ENCODE measurements at regions not wholly inside any gene's neighbourhood (a gene's known extent, or its start where the extent isn't known, plus 50 kb on each side); places are given as distances from the start of the nearest gene placed in this dataset.

- Histone ChIP-seq H3K36me3 (ENCODE audit: control insufficient read depth in 2 of 2, insufficient read depth in 1 of 2, low read length in 2 of 2) (no peaks in the 10 kb centered on the region), H3K4me3 (ENCODE audit: low read depth, low read length) (no peak overlapping the region), H3K27ac (ENCODE audit: extremely low read depth, low read depth, low read length) (no peak overlapping the region), H3K9me3 (ENCODE audit: control insufficient read depth, insufficient read depth, low read depth, low read length) (no peaks in the 10 kb centered on the region), H3K4me1 (ENCODE audit: control insufficient read depth, insufficient read depth, low read length) (no peaks in the 10 kb centered on the region)
- TF ChIP-seq ZNF266 (tag by site-specific recombination; IDR thresholded peaks at IDR 0.05; ENCODE audit: low read depth): no peak
- TF ChIP-seq ZSCAN18 (tag by site-specific recombination; IDR thresholded peaks at IDR 0.05): no peak
- no peak for TF ChIP-seq ZNF155 (tag by site-specific recombination; IDR thresholded peaks at IDR 0.05)
- no peak for TF ChIP-seq ZNF670 (tag by site-specific recombination; IDR thresholded peaks at IDR 0.05; ENCODE audit: low read depth)
- no peak for TF ChIP-seq ZNF214 (tag by site-specific recombination; IDR thresholded peaks at IDR 0.05; ENCODE audit: borderline replicate concordance)
- no peak for TF ChIP-seq ZNF518A (tag by site-specific recombination; conservative IDR thresholded peaks at IDR 0.05; ENCODE audit: low read depth)
- no peak for TF ChIP-seq GFI1B (tag by site-specific recombination; IDR thresholded peaks at IDR 0.05)
- TF ChIP-seq ZBTB20 (tag by site-specific recombination; IDR thresholded peaks at IDR 0.05): no peak
- no peak for TF ChIP-seq ZXDB (tag by site-specific recombination; IDR thresholded peaks at IDR 0.05)
- no peak for TF ChIP-seq ZNF623 (tag by site-specific recombination; IDR thresholded peaks at IDR 0.05)
- no peak for TF ChIP-seq PRDM10 (tag by site-specific recombination; IDR thresholded peaks at IDR 0.05)
- no peak for TF ChIP-seq HOXD13 (CRISPR knock-in tag; IDR thresholded peaks at IDR 0.05; ENCODE audit: borderline replicate concordance)
- TF ChIP-seq ZNF704 (tag by site-specific recombination; IDR thresholded peaks at IDR 0.05): no peak
- TF ChIP-seq ZNF350 (tag by site-specific recombination; IDR thresholded peaks at IDR 0.05): no peak
- no peak for TF ChIP-seq MZF1 (tag by site-specific recombination; IDR thresholded peaks at IDR 0.05; ENCODE audit: borderline replicate concordance)
- POLR2A ChIA-PET: no interaction called here
- CTCF ChIA-PET: interaction anchor here (0.5 to 1.1 kb wide), 2 partner anchors 8 to 747 kb away, joined by 3 to 4 read pairs; no protein-coding TSS in a partner anchor
These were observed 155.6 kb downstream of the CD83 start for GRCh38 chr6:14273191-14273590.
